GM12892 (cell line): ENCODE measurements at regions not wholly inside any gene's neighbourhood (a gene's known extent, or its start where the extent isn't known, plus 50 kb on each side); places are given as distances from the start of the nearest gene placed in this dataset.

Experiments used
- DNase-seq: peaks from one replicate; pipeline ENCODE4 v3.0.0; 2011; ENCODE audit not compliant: insufficient read length
- FAIRE-seq: peaks from 2 replicates; lab custom pipeline; 2011; peaks lifted over from hg19 to GRCh38; lab: Jason Lieb, UNC
- POLR2A ChIP-seq: IDR thresholded peaks from 2 replicates; pipeline ENCODE4 v1.6.1; 2011; ENCODE audit warnings: low read depth, low read length, control low read depth
- POLR2AphosphoS5 ChIP-seq: IDR thresholded peaks from 2 replicates; pipeline ENCODE4 v1.6.1; 2011; ENCODE audit warnings: low read depth, low read length, control low read depth
- TAF1 ChIP-seq: IDR thresholded peaks from 2 replicates; pipeline ENCODE4 v1.6.1; 2011; ENCODE audit warnings: low read depth, mild to moderate bottlenecking, control low read depth, low read length, borderline replicate concordance

- TF ChIP-seq POLR2AphosphoS5 (no peak), POLR2A (no peak), TAF1 (no peak)
- DNase-seq (no peak), FAIRE-seq (no peak)
These were observed 363.6 kb downstream of the SH3GL2 start for GRCh38 chr9:17942498-17942897.

DNA sequence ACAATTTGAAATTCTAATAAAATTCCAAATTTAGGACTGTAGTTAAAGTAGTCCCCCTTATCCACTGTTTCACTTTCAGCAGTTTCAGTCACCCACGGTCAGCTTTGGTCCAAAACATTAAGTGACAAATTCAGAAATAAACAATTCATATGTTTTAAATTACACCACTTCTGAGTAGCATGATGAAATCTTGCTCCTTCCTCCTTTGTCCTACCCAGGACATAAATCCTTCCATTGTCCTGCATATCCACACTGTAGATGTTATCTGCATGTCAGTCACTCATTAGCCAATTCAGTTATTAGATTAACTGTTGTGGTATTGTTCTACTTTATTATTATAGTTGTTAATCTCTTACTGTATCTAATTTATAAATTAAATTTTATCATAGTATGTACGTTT, 376.5 kb downstream of the SH3GL2 start:
- FAIRE-seq (no peak), DNase-seq (no peak)
- TF ChIP-seq POLR2AphosphoS5 (no peak), TAF1 (no peak), POLR2A (no peak)

DNA sequence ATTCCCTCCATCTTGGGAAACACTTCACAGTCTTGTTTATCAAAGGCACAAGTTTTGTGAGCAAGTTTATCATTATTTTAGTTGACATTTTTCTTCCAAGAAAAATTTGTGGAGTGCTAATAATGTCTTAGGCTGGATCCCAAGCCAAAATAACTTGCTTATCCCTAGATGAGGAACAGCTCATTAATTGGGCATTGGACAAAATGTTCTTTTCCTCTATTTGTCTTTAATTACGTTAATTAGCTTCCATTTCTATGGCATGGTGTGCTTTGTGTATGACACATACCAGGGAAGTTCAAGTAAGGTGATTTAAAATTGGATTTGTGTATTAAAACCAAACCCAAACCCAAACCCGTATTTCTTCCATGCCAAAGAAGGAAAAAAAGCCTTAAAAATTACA, 379.5 kb downstream of the SH3GL2 start:
- no peak for FAIRE-seq
- TF ChIP-seq POLR2AphosphoS5 (no peak), POLR2A (no peak), TAF1 (no peak)
- DNase-seq = no peak

DNA sequence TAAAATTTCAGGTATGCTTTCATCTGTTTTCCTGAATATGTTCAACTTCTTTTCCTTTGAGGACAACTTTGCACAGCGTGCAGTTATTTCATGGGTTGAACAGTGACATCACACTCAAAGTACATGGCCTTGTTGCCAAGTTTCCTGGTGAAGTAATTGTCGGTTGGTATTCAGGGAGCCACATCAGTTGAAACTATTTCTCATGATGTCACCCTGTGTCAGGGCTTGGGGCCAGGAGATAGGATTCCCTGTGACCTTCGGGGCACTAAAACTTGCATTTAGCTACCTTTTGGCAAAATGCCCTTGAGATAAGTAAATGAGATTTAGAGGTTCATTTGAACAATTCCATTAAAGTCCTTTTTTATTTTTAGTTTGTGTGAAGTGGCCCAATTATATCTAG, 383.9 kb downstream of the SH3GL2 start:
- no peak for DNase-seq
- no peak for FAIRE-seq
- TF ChIP-seq POLR2A = no peak
- TF ChIP-seq POLR2AphosphoS5 = no peak
- no peak for TF ChIP-seq TAF1

DNA sequence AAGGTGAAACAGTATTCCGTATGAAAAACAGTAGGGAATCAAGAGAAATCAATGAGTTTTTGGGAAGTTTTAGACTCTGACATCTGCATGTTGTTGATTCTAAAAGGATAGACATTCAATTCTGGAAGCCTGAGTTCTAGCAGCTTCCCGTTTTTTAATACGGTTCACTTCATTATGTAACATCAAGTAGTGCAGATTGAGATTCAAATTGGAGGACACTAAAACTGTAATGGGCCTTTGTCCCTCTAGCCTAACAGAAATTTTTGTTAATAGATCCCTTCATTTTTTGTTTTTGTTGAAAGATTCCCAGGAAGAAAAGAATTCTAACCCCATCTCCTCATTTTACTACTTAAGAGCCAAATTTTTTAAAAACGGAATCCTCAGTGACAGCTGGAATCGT, 384.6 kb downstream of the SH3GL2 start:
- no peak for DNase-seq
- no peak for TF ChIP-seq POLR2AphosphoS5
- no peak for TF ChIP-seq TAF1
- no peak for TF ChIP-seq POLR2A
- FAIRE-seq = no peak

- FAIRE-seq (no peak), DNase-seq (no peak)
- no peak for TF ChIP-seq TAF1
These were observed 388.9 kb downstream of the SH3GL2 start for GRCh38 chr9:17967731-17968130.

GRCh38 chr9:17969232-17969631, 390.4 kb downstream of the SH3GL2 start:
- DNase-seq = no peak
- no peak for TF ChIP-seq POLR2AphosphoS5
- no peak for TF ChIP-seq POLR2A
- TF ChIP-seq TAF1 = no peak
- no peak for FAIRE-seq

GRCh38 chr9:17970277-17970676, 391.4 kb downstream of the SH3GL2 start:
- DNase-seq (no peak), FAIRE-seq (no peak)
- TF ChIP-seq POLR2A = no peak
- no peak for TF ChIP-seq POLR2AphosphoS5
- TF ChIP-seq TAF1 = no peak

GRCh38 chr9:17978773-17979172, 399.9 kb downstream of the SH3GL2 start:
- TF ChIP-seq POLR2A = no peak
- TF ChIP-seq TAF1 = no peak
- TF ChIP-seq POLR2AphosphoS5 = no peak
- FAIRE-seq (no peak), DNase-seq (no peak)

DNA sequence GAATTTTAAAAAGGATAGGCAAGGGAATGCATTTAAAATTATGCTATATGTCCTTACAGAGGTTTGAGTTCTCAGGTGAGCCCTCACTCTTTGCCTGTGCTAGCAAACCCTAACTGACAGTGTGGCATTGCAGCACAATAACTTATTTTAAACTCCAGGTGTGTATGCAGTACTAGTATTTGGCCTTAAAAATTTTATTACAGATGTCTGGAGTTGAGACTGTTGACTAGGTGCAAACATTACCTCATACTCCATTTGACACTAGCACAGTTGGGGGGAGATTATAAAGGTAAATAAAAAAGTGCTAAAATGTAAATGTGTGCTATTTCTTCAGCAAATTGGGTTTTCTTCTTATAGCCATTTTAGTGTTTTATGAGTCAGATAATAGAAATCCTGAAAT, 407.7 kb downstream of the SH3GL2 start:
- DNase-seq (no peak), FAIRE-seq (no peak)
- TF ChIP-seq POLR2A (no peak), POLR2AphosphoS5 (no peak), TAF1 (no peak)

DNA sequence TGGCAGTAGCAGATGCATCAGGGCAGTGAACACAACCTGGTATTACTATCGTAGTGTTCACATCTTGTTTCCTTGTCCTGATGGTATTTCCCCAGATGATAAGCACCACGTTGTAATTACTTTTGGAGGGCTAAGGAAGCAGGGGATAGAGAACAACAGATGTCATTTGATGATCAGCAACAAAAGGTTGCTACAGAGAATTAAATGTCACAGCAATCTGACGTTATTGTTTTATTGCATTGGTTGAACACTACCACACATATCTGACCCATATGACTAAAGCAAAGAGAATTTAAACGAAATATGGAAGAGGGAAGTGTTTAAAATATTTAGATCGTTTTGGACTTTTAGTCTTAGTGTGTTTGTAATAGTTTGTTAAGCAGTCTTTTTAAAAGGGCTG, 408.3 kb downstream of the SH3GL2 start:
- TF ChIP-seq POLR2AphosphoS5 = no peak
- no peak for TF ChIP-seq TAF1
- no peak for TF ChIP-seq POLR2A
- FAIRE-seq (no peak), DNase-seq (no peak)

GRCh38 chr9:17988489-17988888, 409.6 kb downstream of the SH3GL2 start:
- no peak for TF ChIP-seq POLR2A
- no peak for DNase-seq
- no peak for FAIRE-seq

GRCh38 chr9:17990602-17991001, 411.7 kb downstream of the SH3GL2 start:
- FAIRE-seq = no peak
- DNase-seq = no peak
- TF ChIP-seq POLR2AphosphoS5 (no peak), POLR2A (no peak), TAF1 (no peak)

DNA sequence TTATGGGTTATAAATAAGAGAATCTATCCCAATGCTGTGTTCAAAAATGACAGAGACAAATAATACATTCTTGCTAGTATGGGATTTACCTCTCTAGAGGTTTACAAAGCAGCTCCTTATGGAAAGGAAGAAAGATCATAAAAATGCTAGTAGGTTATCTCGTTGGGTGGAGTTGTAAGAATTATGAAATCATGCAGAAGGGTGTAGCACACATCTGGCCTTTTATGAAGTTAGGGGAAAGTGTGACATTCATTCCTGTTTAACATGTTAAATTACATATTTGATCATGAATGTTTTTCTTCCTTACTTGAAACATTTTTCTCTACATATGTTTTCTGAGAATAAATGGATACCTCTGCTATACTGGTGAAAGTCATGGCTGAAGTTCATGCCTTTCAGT, 414.2 kb downstream of the SH3GL2 start:
- FAIRE-seq (no peak), DNase-seq (no peak)
- TF ChIP-seq POLR2A (no peak), POLR2AphosphoS5 (no peak), TAF1 (no peak)
